RWPE2 (cell line): ENCODE measurements at regions not wholly inside any gene's neighbourhood (a gene's known extent, or its start where the extent isn't known, plus 50 kb on each side); places are given as distances from the start of the nearest gene placed in this dataset.
"Not testable (repeated sequence)": the region's sequence is repeated elsewhere in the genome, so short reads cannot be mapped to it uniquely, and the experiment has no call there.

Source experiments
- ATAC-seq: fragments of 200-7000 bp; cut with Tn5 transposase; 3 replicates; pipeline ENCODE4 v1.9.1; 2021; ENCODE audit warnings: low read depth
- DNase-seq: peaks from one replicate; pipeline ENCODE4 v3.0.0-alpha.2; 2020; ENCODE audit warnings: low spot score
- H3K27ac ChIP-seq: fragments of 450-650 bp; 2 replicates; pipeline ENCODE4 v1.5.1; 2017; ENCODE audit warnings: mild to moderate bottlenecking; ENCODE audit not compliant: poor library complexity, severe bottlenecking
- H3K27me3 ChIP-seq: fragments of 250-450 bp; sonication (Bioruptor Pico); 2 replicates; pipeline ENCODE4 v1.5.1; 2021; ENCODE audit warnings: mild to moderate bottlenecking, moderate library complexity; ENCODE audit not compliant: insufficient read depth, poor library complexity, severe bottlenecking
- H3K36me3 ChIP-seq: fragments of 250-450 bp; sonication (Bioruptor Pico); 2 replicates; pipeline ENCODE4 v1.5.1; 2020; ENCODE audit warnings: low read depth, mild to moderate bottlenecking, moderate library complexity
- H3K4me1 ChIP-seq: fragments of 250-450 bp; sonication (Bioruptor Pico); 2 replicates; pipeline ENCODE4 v1.5.1; 2021; ENCODE audit warnings: mild to moderate bottlenecking, moderate library complexity; ENCODE audit not compliant: insufficient read depth, poor library complexity, severe bottlenecking
- H3K4me3 ChIP-seq: fragments of 250-450 bp; sonication (Bioruptor Pico); 2 replicates; pipeline ENCODE4 v1.5.1; 2021; ENCODE audit warnings: mild to moderate bottlenecking, moderate library complexity; ENCODE audit not compliant: severe bottlenecking
- H3K9me3 ChIP-seq: fragments of 250-450 bp; sonication (Bioruptor Pico); 2 replicates; pipeline ENCODE4 v1.5.1; 2021; ENCODE audit warnings: mild to moderate bottlenecking, moderate library complexity; ENCODE audit not compliant: severe bottlenecking
- TF ChIP-seq, protein P1 (sequence below): fragments of 450-650 bp; IDR thresholded peaks from one replicate; pipeline ENCODE4 v1.5.1; 2017; ENCODE audit warnings: mild to moderate bottlenecking, moderate library complexity; ENCODE audit not compliant: poor library complexity, severe bottlenecking

DNA sequence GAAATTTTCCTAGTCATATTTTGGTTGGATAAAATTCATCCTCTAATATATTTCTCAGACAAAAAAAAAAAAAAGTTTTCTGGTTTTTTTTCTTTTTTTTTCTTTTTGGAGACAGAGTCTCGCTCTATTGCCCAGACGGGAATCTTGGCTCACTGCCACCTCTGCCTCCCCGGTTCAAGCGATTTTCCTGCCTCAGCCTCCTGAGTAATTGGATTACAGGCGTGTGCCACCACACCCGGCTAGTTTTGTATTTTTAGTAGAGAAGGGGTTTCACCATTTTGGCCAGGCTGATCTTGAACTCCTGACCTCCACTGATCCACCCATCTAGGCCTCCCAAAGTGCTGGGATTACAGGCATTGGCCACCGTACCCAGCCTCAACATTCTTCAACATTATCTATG lies 432.7 kb upstream of the PABPC4L start:
- TF ChIP-seq, protein P1, sequence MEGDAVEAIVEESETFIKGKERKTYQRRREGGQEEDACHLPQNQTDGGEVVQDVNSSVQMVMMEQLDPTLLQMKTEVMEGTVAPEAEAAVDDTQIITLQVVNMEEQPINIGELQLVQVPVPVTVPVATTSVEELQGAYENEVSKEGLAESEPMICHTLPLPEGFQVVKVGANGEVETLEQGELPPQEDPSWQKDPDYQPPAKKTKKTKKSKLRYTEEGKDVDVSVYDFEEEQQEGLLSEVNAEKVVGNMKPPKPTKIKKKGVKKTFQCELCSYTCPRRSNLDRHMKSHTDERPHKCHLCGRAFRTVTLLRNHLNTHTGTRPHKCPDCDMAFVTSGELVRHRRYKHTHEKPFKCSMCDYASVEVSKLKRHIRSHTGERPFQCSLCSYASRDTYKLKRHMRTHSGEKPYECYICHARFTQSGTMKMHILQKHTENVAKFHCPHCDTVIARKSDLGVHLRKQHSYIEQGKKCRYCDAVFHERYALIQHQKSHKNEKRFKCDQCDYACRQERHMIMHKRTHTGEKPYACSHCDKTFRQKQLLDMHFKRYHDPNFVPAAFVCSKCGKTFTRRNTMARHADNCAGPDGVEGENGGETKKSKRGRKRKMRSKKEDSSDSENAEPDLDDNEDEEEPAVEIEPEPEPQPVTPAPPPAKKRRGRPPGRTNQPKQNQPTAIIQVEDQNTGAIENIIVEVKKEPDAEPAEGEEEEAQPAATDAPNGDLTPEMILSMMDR = no peak
- H3K4me1 ChIP-seq = peaks cover 5% of the 10 kb centered on the region

DNA sequence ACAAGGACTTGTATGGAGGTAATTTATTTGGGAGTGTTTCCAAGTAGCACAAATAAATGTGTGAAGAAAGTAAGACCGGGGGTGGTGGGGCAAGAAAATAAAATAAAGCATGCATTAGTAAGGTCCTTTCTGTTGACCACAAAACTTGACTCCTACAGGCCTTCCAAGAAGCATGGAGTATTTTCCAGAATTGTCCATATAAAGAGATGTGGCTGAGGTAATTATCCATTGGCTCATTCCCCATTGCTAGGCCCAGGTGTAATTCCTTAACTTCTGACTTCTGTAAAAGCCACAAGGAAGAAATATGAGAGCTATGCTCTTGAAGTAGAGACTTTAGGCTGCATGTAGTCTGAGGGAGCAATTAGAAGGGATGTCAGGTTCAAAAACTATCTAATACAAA lies 430.5 kb upstream of the PABPC4L start:
- H3K27me3 ChIP-seq = no peaks in the 10 kb centered on the region
- no peaks in the 10 kb centered on the region for H3K36me3 ChIP-seq
- ATAC-seq = no peak
- H3K9me3 ChIP-seq = no peaks in the 10 kb centered on the region
- H3K4me3 ChIP-seq = no peak overlapping the region
- no peak overlapping the region for H3K27ac ChIP-seq
- H3K4me1 ChIP-seq = peaks cover 5% of the 10 kb centered on the region
- no peak for DNase-seq
- TF ChIP-seq, protein P1 = no peak

More for the DNA sequence above, 432.7 kb upstream of the PABPC4L start:
- no peak for ATAC-seq
- Histone ChIP-seq H3K4me3 (no peak overlapping the region), H3K9me3 (no peaks in the 10 kb centered on the region), H3K36me3 (no peaks in the 10 kb centered on the region), H3K27me3 (no peaks in the 10 kb centered on the region), H3K27ac (no peak overlapping the region)
- no peak for DNase-seq

DNA sequence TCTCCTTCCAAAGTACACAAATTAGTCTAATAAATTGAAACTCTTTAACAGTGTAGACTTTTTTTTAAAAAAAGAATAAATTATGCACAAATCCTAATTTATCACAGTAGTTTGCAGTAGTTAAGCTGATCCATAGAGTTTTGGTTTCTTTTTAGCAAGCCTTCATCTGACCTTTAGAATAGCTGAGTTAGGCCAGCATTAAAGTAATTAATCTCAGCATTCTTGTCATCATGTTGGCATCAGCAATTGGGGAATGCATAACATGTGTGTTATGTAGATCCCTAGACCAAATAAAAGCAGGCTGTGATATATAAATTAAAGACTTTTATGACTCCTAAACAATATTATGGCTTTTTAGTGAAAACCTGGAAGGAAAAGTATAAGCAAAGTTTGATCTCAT lies 426.5 kb upstream of the PABPC4L start:
- no peak overlapping the region for H3K4me3 ChIP-seq
- no peak for ATAC-seq
- H3K27ac ChIP-seq = no peak overlapping the region
- H3K9me3 ChIP-seq = no peaks in the 10 kb centered on the region
- no peaks in the 10 kb centered on the region for H3K36me3 ChIP-seq
- TF ChIP-seq, protein P1 = no peak
- no peak for DNase-seq
- H3K4me1 ChIP-seq = peaks cover 4% of the 10 kb centered on the region
- H3K27me3 ChIP-seq = no peaks in the 10 kb centered on the region

DNA sequence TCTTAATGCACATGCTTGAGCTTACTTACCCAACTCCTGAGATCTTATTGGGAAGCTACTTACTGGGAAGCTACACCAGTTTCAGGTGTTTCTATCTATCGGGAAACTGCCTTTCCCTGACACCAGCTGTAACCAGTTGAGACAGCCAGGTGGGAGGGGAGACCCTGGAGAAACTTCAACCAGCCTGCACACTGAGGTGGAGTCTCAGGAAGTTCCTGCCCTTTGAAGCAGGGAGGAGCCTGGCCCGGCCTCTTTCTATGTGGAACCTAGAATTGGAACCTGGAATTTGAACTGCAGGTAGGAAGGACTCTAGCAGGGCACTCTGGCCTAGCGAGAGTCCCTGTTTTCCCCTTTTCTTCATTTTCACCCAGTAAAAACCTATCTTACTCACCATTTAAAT lies 425.8 kb upstream of the PABPC4L start:
- no peaks in the 10 kb centered on the region for H3K36me3 ChIP-seq
- TF ChIP-seq, protein P1 = no peak
- DNase-seq = no peak
- H3K27me3 ChIP-seq = no peaks in the 10 kb centered on the region
- H3K4me1 ChIP-seq = peaks cover 8% of the 10 kb centered on the region
- H3K27ac ChIP-seq = no peak overlapping the region
- H3K4me3 ChIP-seq = no peak overlapping the region
- no peaks in the 10 kb centered on the region for H3K9me3 ChIP-seq
- no peak for ATAC-seq

DNA sequence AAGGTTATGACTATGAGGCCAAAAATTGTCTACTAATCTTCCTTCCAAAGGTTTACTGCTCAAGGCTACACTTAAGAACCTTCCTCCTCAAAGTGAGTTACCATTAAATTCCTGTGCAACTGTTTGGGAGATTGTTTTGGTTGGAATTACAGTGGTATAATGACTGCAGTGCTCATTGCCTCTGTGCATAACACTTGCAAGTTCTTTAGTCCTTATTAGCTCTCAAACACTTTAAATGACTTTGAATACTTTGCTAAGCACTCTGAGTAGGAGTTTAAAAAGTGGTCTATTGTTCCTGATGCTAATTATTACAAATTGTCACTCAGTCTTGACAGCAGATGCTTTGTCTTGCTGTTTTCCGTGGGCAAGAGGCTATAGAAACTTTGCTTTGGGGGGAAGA lies 422.8 kb upstream of the PABPC4L start:
- H3K36me3 ChIP-seq = no peaks in the 10 kb centered on the region
- no peaks in the 10 kb centered on the region for H3K9me3 ChIP-seq
- peaks cover 8% of the 10 kb centered on the region for H3K4me1 ChIP-seq
- H3K27ac ChIP-seq = no peak overlapping the region
- TF ChIP-seq, protein P1 = no peak
- no peaks in the 10 kb centered on the region for H3K27me3 ChIP-seq
- ATAC-seq (no peak), DNase-seq (no peak)
- H3K4me3 ChIP-seq = no peak overlapping the region

DNA sequence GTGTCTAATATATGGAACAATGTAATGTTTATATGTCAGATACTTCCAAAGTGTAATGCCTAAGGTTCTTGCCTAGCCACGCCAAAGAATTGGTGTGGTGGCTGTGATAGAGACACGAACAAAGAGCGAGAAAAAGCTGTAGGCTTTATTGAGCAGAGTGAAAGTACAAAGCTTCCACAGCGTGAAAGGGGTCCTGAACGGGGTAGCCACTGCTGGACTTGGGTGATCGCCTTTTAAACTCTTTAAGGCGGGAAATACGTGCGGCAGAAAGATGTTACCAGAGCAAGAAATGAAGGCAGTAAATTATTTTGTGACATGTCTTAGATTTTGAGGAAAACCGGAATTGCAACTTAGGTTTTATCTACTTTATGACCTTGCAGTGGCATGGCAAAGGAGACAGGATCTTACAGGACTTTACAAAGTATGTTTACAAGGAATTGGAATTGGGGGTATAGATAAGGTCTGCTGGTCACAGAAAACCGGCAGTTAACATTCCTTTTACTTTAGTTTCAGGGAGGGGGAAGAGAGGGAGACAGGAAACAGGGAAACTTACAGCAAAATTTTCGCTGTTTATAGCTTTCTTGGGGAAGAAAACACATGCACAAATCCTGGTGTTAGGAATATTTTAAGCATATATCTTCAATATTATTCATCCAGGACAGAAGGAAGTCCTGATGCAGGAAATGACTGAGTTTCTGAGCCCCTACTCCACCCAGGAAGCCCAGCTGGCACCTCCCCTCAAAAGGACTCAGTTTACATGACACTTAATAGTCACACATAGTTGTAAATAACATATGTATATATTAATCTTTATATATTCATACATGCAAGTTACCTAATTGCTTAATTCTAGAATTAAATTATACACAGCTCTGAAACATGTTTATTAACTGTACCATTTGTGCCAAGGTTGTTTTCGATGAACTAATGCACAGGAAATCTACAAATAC lies 421.3 kb upstream of the PABPC4L start:
- ATAC-seq, H3K36me3 ChIP-seq, H3K4me3 ChIP-seq, H3K27me3 ChIP-seq, H3K9me3 ChIP-seq, H3K4me1 ChIP-seq, DNase-seq: not testable (repeated sequence)
- H3K27ac ChIP-seq = peak overlapping the region; percentile 27
